H1 (cell line): ENCODE measurements at regions not wholly inside any gene's neighbourhood (a gene's known extent, or its start where the extent isn't known, plus 50 kb on each side); places are given as distances from the start of the nearest gene placed in this dataset.

ENCODE experiments used
- ATF2 ChIP-seq: IDR thresholded peaks from 2 replicates; pipeline ENCODE4 v1.6.1; 2012; ENCODE audit warnings: low read length, inconsistent platforms
- BCL11A ChIP-seq, 2 experiments: IDR thresholded peaks; one replicate each; pipeline ENCODE4 v1.6.1; 2011; ENCODE audit warnings: low read depth in 2 of 2, low read length in 2 of 2, mild to moderate bottlenecking in 2 of 2
- CHD1 ChIP-seq: IDR thresholded peaks from 2 replicates; pipeline ENCODE4 v1.6.1; 2012; ENCODE audit warnings: low read depth, low read length, improper control_type of control experiment
- GABPA ChIP-seq: IDR thresholded peaks from 2 replicates; pipeline ENCODE4 v1.6.1; 2011; ENCODE audit warnings: mild to moderate bottlenecking, low read length, moderate library complexity, borderline replicate concordance; ENCODE audit not compliant: insufficient read depth
- KDM1A ChIP-seq: fragments of 200-600, 300-600 bp; sonication (generic); IDR thresholded peaks from 2 replicates; pipeline ENCODE4 v1.7.1; 2016; ENCODE audit warnings: mild to moderate bottlenecking, low read length, borderline replicate concordance
- MAFK ChIP-seq: IDR thresholded peaks from 2 replicates; pipeline ENCODE4 v1.6.1; 2012; ENCODE audit warnings: low read depth, mild to moderate bottlenecking, improper control_type of control experiment, low read length
- MAX ChIP-seq: IDR thresholded peaks from 2 replicates; pipeline ENCODE4 v1.6.1; 2012; ENCODE audit warnings: inconsistent platforms
- RFX5 ChIP-seq: IDR thresholded peaks from 2 replicates; pipeline ENCODE4 v1.6.1; 2011; ENCODE audit warnings: low read depth, low read length, improper control_type of control experiment, borderline replicate concordance
- SP1 ChIP-seq: IDR thresholded peaks from 2 replicates; pipeline ENCODE4 v1.6.1; 2011; ENCODE audit warnings: low read depth, low read length
- TAF1 ChIP-seq: IDR thresholded peaks from 2 replicates; pipeline ENCODE4 v1.6.1; 2011; ENCODE audit warnings: mild to moderate bottlenecking, low read depth, low read length
- TF ChIP-seq, protein P1 (sequence below), 3 experiments: IDR thresholded peaks; 1 replicate in 2 of 3; 2 replicates in 1 of 3; pipeline versions ENCODE4 v1.5.1 to v1.6.1; 2011; ENCODE audit warnings: low read length in 3 of 3, mild to moderate bottlenecking in 3 of 3, inconsistent platforms in 2 of 3, low read depth in 1 of 3, moderate library complexity in 1 of 3; ENCODE audit not compliant: insufficient read depth in 1 of 3; ENCODE audit errors: control extremely low read depth in 1 of 3

DNA sequence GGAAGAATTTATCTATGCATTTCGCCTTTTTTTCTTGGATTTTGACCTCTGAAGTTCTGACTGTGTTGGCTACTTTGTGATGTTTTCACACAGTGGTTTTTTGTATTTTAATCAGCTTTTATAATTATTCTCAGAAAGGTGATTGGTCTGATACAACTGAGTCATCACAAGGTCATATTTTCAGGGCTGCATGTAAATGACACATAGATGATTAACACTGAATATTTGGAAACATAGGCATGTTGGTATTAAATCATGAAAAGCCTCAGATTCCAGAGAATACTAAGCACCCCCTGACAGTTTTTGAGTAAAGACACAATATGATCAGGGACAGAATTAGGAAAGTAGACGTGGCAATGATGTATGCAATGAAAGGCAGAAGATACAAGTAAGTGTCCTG lies 175.5 kb upstream of the SLCO3A1 start:
- TF ChIP-seq ATF2 (no peak), TAF1 (no peak), MAX (no peak), GABPA (no peak), BCL11A (IDR thresholded peaks at IDR 0.05; ENCODE audit: low read depth in 2 of 2, low read length in 2 of 2) (no peak), MAFK (no peak), CHD1 (no peak), KDM1A (no peak), RFX5 (no peak), SP1 (no peak)
- TF ChIP-seq, protein P1, sequence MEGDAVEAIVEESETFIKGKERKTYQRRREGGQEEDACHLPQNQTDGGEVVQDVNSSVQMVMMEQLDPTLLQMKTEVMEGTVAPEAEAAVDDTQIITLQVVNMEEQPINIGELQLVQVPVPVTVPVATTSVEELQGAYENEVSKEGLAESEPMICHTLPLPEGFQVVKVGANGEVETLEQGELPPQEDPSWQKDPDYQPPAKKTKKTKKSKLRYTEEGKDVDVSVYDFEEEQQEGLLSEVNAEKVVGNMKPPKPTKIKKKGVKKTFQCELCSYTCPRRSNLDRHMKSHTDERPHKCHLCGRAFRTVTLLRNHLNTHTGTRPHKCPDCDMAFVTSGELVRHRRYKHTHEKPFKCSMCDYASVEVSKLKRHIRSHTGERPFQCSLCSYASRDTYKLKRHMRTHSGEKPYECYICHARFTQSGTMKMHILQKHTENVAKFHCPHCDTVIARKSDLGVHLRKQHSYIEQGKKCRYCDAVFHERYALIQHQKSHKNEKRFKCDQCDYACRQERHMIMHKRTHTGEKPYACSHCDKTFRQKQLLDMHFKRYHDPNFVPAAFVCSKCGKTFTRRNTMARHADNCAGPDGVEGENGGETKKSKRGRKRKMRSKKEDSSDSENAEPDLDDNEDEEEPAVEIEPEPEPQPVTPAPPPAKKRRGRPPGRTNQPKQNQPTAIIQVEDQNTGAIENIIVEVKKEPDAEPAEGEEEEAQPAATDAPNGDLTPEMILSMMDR (IDR thresholded peaks at IDR 0.05; ENCODE audit: control extremely low read depth in 1 of 3, insufficient read depth in 1 of 3, low read depth in 1 of 3, low read length in 3 of 3), result no peak
